Inflammatory macrophage treated with lipopolysaccharide for 1 hour (primary cell): ENCODE measurements at regions not wholly inside any gene's neighbourhood (a gene's known extent, or its start where the extent isn't known, plus 50 kb on each side); places are given as distances from the start of the nearest gene placed in this dataset.
A peak's percentile ranks its signal among the peaks of the same experiment; 100 is the strongest.

Experiments
- DNase-seq, 2 donors: peaks; one replicate each; pipeline ENCODE4 v3.0.0-alpha.2; 2020 to 2022

- no peak for DNase-seq
These were observed 255.1 kb downstream of the C4orf33 start for GRCh38 chr4:129350834-129351721.

GRCh38 chr4:129352480-129352879, 256.5 kb downstream of the C4orf33 start:
- DNase-seq: no peak

GRCh38 chr4:129353490-129353889, 257.5 kb downstream of the C4orf33 start:
- DNase-seq: no peak

DNA sequence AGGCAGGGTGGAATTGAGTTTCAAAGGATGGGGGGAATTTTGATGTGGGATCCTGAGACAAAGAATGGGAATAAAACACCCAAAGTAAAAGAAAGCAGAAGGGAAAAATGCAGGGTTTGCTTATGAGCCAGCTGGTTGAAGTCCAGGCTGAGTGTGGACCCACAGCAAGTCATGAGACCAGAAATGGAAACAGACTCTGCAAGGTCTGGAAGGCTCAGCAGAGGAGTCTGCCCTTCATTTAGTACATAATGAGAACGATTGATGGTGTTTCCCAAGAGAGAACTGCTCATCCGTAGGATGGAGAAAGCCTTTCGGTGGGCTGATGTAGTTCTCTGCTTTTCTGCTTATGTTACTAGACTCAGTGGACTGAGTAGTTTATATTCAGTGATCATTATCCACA, 259.1 kb downstream of the C4orf33 start:
- DNase-seq: no peak

- no peak for DNase-seq
These were observed 259.6 kb downstream of the C4orf33 start for GRCh38 chr4:129355516-129355915.

- DNase-seq: no peak
These were observed 262.6 kb downstream of the C4orf33 start for GRCh38 chr4:129358571-129358970.

DNA sequence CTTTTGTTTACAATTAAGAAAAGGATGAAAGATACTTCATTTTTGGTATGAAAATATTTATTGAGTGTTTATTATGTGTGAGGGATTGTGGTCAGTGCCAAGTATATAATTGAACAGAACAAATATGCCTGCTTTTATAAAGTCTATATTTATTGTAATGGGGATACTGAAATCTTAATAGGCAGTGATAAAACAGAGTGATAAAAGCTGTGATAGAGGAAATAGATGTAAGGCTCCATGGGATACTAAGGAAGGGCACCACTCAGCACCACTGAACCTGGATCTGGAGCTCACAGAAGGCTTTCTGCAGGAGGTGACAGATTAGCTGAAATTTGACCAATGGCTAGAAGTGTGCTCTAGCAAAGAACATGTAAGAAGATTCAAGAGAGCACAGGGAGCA, 263.5 kb downstream of the C4orf33 start:
- no peak for DNase-seq

GRCh38 chr4:129362691-129363274, 266.8 kb downstream of the C4orf33 start:
- peak; percentile 27 to 81 for DNase-seq

- no peak for DNase-seq
These were observed 268.9 kb downstream of the C4orf33 start for GRCh38 chr4:129364747-129365452.

DNA sequence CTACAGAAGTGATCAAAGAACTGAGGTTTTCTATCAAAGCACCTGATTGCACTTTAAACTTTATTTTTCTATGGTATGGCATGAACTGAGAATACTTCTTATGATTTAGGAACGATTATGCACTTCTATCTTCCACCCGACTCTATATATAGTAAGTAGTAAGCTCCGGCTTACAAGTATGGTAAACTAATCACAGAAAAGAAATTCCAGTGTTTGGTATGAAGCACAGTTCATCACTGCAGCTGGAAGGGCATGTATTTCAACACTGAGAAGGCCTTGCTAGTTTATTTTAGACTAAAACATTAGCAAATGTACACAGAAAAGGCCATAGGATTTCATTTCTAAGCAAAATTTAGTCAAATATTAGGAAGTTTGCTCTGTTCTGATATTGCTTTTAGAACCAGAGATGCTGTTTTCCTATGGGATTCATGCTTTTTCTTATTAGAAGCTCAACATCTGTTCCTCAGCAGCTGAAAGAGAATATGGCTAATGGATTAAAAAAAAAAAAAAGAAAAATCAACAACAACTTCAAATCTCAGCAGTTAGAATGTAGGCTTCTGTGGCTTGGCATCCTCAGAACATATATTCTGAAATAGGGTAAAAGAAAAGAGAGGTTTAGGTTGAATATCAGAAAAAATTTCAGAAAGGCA, 273.5 kb downstream of the C4orf33 start:
- DNase-seq: no peak

DNA sequence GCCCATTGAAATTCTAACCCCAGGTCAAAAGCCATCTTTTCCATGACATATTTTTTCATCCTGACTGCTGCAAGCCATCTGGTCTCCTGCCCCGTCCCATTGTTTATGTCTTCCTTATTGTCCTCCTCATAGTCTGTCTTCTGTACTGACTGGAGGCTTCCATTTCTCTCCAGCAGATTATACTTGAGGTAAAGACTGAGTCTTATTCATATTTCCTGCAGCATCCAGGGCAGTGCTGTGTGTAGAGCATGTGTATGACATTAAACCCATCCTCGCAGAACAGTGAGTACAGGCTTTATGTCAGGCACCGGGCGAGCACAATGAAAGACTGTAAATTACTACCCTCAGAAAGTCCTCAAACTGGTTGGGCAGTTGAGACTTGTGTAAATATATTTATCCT, 275.1 kb downstream of the C4orf33 start:
- no peak for DNase-seq

- DNase-seq: no peak
These were observed 276.0 kb downstream of the C4orf33 start for GRCh38 chr4:129371926-129372325.

DNA sequence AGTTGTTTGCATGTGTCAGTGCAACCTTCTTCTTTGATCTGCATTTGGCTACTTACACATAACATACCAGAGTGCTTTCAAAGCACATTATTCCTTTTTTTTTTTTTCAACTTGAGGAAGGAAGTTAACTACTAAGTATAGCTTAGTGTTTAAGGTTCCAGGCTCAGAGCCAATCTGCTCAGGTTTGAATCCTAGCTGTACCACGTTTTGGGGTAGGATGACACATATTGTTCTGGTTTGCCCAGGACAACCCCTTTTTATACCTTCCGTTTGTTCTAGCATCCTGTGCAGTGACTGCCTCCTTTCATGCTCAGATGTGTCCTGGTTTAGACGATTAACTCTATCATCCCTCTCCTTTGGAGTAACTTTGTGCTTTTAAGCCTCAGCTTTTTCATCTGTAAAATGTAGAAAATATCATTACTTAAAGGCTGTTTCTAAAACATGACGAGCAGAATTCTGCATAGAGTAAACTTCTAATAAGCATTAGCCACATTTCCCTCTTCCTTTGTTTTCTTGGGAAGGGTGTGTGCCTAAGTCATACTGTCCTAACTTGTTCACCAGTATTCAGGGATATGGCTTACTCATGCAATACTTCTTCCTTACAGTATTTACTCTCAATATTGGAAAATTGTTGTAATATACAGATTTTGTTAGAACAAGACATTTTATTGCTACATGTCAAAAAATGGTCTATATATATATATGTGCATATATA, 281.3 kb downstream of the C4orf33 start:
- DNase-seq: no peak

DNA sequence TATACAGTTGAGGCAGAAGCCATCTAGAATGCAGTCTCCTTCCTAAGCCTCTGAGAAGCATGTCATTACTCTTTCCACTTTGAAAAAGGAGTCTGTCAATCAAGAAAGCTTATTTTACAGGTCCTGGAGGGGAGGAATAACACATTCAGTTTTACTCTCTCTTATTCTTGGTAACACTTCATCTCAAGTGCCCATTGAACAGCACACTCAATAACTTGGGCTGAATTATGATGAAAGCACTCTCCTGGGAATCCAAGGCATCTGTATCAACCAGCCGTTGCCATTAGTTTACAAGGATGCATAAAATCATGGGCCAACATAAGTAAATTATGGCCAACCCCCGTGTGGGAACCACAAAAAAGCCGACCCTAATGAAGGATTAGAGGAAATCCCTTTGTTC, 282.4 kb downstream of the C4orf33 start:
- no peak for DNase-seq

DNA sequence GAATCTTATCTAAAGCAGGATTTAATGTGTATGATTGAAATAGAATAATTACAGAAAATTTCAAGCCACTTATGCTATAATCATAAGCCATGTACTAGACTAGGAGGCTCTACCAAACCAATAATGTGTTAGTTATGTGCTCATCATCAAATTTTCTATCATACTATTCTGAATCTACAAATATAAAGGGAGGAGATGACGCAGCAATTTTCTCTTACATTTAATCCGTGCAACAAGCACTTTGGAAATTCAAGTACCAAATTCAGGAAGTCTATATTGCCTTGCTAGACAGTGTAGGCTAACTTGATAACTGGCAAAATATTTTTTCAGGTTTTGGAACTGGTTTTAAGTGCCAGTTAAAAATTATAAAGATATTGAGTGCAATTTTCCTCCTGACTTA, 283.5 kb downstream of the C4orf33 start:
- DNase-seq: no peak

- no peak for DNase-seq
These were observed 289.0 kb downstream of the C4orf33 start for GRCh38 chr4:129384974-129385373.

GRCh38 chr4:129387666-129388065, 291.7 kb downstream of the C4orf33 start:
- DNase-seq: no peak

GRCh38 chr4:129393976-129394375, 298.0 kb downstream of the C4orf33 start:
- DNase-seq: no peak

DNA sequence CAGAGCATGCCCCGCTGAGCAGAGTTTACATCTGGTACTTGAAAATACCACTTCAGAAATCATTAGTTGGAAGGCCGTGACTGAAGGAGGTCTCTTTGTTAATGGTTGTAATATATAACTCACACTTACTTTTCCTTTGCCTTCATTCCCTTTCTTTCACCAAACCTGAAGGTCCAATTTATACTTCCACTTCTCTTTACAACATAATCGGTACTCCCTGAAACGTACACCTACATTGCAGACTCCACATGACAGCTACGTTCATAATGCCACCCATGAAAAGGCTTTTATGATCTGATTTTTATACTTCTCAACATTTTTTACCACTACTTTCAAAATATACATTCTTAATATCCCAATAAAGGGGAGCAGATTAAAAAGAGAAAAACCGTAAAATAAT, 298.7 kb downstream of the C4orf33 start:
- no peak for DNase-seq

DNA sequence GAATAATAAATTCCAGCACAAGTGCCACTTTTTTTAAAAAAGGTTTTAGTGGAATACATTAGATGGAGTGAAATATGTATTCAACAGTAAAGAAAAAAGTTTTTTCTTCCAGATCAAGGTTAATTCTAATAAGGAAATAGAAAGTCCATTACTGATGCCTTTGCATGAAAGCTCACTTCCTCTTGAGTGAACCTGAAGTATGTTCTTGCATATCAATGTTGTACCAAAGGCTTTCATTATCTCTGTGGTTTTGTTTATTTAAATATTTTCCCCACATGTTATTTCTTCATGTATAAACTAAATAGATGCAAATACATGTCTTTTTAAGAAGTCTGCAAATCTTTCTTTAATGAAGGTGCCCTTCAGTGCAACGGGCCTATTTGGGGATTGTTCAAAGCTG, 307.9 kb downstream of the C4orf33 start:
- no peak for DNase-seq

GRCh38 chr4:129410115-129410514, 314.2 kb downstream of the C4orf33 start:
- no peak for DNase-seq

GRCh38 chr4:129415004-129415403, 319.1 kb downstream of the C4orf33 start:
- DNase-seq: no peak

DNA sequence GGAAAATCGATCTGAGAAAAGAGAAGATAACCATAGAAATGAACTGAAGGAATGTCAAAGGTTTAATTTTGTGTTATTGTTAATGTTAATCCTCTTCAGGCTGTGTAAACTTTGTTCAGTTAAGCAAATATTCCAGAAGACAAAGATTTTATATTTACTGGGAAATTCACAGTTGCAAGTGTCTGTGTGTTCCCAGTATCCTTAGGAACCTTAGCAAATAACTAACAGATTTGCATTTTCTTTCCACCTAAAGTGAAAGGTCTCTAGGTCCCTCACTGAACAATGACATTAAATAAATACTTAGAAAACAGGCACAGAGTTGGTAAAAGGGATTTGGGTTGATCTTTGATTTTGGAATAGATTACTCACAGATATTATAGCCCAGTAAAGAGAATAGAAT, 324.7 kb downstream of the C4orf33 start:
- no peak for DNase-seq
